Left colon (tissue), 2 donors: ENCODE measurements at regions not wholly inside any gene's neighbourhood (a gene's known extent, or its start where the extent isn't known, plus 50 kb on each side); places are given as distances from the start of the nearest gene placed in this dataset.

Source experiments
- ATAC-seq: fragments of 200-7000 bp; cut with Tn5 transposase; one replicate; pipeline ENCODE4 v1.9.1; 2020; ENCODE audit warnings: mild to moderate bottlenecking, moderate library complexity
- DNase-seq, 2 donors: peaks; one replicate each; pipeline ENCODE4 v3.0.0-alpha.2; 2020
- intact Hi-C, 2 donors: fragments of 100-400 bp; cut with DNase I in 1 of 2; cut with micrococcal nuclease in 1 of 2; formaldehyde crosslinking; loops; one replicate each; pipeline versions ENCODE4 v1.11.2 to v1.14.0; 2022; cut with DNase I, micrococcal nuclease
- donor health status: DM: no; HTN: no; CAD: no.
- donor health status: DM: yes; HTN: yes; CAD: no.

GRCh38 chr4:36489798-36490197 is 208.4 kb downstream of the DTHD1 start:
- intact Hi-C loops, result no loop called here
- ATAC-seq (no peak), DNase-seq (no peak)

GRCh38 chr4:36492041-36492440 is 210.6 kb downstream of the DTHD1 start:
- intact Hi-C loops, result no loop called here
- ATAC-seq (no peak), DNase-seq (no peak)

- ATAC-seq (no peak), DNase-seq (no peak)
- intact Hi-C loops, result no loop called here
Observed at GRCh38 chr4:36492590-36492989, 211.2 kb downstream of the DTHD1 start.

DNA sequence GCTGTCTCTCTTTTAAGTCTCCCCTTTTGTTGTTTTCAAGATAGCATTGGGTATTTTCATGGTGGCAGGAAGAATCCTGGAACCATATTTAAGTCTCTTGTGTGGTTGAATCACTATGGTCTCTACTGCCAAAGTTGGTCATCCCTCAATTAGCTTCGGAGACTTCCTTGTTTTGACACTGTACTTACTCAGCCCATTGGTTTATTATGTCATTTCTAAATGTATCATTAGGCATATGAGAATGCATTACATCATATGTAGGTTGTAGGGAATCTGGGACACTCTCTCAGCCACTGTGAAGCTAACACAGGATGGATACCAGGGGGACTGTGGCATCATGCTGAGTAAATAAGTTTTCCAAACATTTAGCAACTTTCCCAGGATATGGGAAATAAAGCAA is 211.8 kb downstream of the DTHD1 start:
- intact Hi-C loops, result no loop called here
- ATAC-seq (no peak), DNase-seq (no peak)

DNA sequence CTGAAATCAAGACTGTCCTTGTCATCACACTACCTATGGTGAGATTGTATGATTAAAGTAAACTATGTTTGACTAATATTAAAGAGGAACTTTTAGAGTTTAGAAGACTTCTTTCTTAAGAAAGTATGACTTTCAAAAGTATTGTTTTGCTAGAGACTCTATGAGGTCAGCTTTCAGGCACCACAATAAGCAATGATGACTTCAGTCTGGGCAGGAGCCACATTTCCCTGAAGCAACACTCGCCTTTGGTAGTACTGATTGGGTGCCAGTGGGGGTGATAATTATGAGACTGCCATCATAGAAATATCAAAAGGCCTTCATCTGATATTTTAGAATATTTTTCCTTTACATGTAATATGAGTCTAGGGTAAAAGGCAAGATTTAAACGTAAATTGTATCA is 212.6 kb downstream of the DTHD1 start:
- ATAC-seq, result no peak
- intact Hi-C loops, result no loop called here
- no peak for DNase-seq

GRCh38 chr4:36494747-36495146 is 213.3 kb downstream of the DTHD1 start:
- DNase-seq (no peak), ATAC-seq (no peak)
- intact Hi-C loops, result no loop called here

- DNase-seq, result no peak
- ATAC-seq, result no peak
- intact Hi-C loops, result no loop called here
Observed at GRCh38 chr4:36502350-36502749, 220.9 kb downstream of the DTHD1 start.

DNA sequence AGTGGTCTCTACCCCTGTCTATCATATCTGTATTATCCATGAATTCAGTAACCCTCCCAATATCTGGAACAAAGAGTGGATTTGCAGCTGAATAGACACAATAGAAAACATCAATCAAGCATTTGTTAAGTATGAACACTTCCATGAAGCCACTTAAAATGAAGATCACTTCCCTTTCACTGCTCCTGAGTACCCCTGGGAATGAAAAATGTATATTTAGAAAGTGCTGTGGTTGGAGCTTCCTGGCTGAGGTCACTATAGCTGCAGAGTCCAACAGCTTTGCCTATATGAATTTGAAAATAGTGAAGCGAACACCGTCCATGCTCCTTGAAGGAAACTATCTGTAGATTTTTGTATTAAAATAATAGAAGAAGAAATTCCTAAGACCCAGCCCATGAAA is 227.0 kb downstream of the DTHD1 start:
- intact Hi-C loops, result no loop called here
- DNase-seq, result no peak
- ATAC-seq, result no peak

- intact Hi-C loops, result no loop called here
- no peak for ATAC-seq
- no peak for DNase-seq
Observed at GRCh38 chr4:36509845-36510244, 228.4 kb downstream of the DTHD1 start.

- ATAC-seq (no peak), DNase-seq (no peak)
- intact Hi-C loops, result no loop called here
Observed at GRCh38 chr4:36511785-36512184, 230.4 kb downstream of the DTHD1 start.

DNA sequence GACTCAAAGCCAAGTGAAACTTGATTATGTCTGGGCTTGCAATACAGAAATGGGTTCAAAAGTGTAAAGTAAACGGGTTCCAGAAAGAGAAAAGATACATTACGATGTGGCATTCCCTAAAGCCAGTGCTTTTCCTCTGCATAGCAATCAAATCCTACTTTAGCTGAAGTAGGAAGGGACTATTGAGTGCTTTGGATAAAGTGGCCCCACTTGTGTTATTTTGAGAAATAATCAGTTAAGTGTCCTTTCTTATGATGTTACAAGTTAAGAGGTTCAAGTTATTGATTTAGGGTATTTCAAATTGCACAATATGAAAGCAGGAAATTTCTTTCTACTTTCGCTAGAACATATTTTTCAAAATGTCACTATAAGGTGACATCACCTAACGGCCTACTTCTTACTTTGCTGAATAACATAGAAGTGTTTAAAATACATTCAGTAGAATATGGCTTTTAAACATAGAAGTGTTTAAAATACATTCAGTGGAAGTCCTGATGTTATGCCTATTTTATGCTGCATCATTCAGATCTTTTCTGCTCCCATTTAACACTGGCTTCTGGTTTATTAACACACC is 235.2 kb downstream of the DTHD1 start:
- ATAC-seq (no peak), DNase-seq (no peak)
- intact Hi-C loops, result no loop called here

GRCh38 chr4:36523182-36523581 is 241.8 kb downstream of the DTHD1 start:
- DNase-seq, result no peak
- ATAC-seq, result no peak
- intact Hi-C loops, result no loop called here

GRCh38 chr4:36532670-36533379 is 251.4 kb downstream of the DTHD1 start:
- intact Hi-C loops, result no loop called here
- ATAC-seq (no peak), DNase-seq (no peak)

GRCh38 chr4:36533944-36534343 is 252.5 kb downstream of the DTHD1 start:
- intact Hi-C loops, result no loop called here
- ATAC-seq (no peak), DNase-seq (no peak)

DNA sequence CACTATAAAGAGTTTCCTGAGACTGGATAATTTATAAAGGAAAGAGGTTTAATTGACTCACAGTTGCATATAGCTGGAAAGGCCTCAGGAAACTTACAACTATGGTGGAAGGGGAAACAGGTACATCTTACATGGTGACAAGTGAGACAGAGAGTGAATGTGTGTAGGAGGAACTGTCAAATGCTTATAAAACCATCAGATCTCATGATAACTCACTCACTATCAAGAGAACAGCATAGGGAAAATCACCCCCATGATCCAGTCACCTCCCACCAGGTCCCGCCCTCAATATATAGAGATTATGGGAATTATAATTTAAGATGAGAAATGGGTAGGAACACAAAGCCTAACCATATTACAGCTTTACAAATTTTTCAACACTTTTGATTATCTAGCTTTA is 266.0 kb downstream of the DTHD1 start:
- intact Hi-C loops, result no loop called here
- DNase-seq (no peak), ATAC-seq (no peak)

- DNase-seq (no peak), ATAC-seq (no peak)
- intact Hi-C loops, result no loop called here
Observed at GRCh38 chr4:36549252-36549651, 267.8 kb downstream of the DTHD1 start.

DNA sequence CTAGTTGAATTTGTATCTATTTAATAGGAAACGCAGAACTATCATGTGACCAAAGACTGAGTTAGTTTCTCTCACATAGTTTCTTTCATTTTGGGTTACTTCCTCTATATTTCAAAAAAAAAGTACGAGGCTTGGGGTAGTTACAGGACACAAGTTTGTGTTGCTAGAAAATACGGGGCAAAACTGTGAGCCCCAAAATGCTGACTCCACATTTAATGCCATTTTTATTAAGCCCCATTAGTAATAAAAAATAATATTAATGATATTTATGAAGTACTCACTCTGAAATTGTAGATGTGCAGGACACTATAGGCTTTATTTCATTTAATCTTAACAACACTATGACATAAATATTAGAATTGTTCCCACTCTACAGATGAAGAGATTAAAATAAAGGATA is 268.6 kb downstream of the DTHD1 start:
- ATAC-seq, result no peak
- intact Hi-C loops, result no loop called here
- DNase-seq, result no peak

DNA sequence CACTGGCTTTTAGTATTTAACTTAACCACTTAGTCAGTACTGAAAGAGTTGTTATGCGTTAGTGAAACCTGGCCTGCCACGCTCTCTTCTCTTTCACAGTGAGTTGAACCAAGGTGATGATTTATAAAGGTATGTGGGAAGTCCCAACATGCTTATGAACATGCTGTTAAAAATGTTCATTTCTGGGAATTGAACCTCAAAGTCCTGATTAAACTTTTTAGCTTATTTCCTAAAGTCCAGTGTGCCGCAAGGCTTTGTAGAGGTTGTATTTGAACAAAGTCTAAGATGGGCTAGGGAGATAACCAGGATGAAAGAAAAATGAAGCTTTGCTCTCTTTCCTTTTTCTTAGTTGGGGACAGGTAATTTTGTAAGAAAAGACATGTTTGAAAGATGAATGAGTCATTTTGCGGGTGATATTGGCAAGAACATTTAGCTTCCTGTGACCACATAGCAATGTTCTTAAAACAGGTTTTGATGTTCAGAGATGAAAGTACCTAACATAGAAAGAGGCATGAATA is 270.3 kb downstream of the DTHD1 start:
- DNase-seq (no peak), ATAC-seq (no peak)
- intact Hi-C loops, result no loop called here

- DNase-seq (no peak), ATAC-seq (no peak)
- intact Hi-C loops, result no loop called here
Observed at GRCh38 chr4:36553029-36553428, 271.6 kb downstream of the DTHD1 start.

- no peak for ATAC-seq
- intact Hi-C loops, result no loop called here
Observed at GRCh38 chr4:36553453-36553852, 272.0 kb downstream of the DTHD1 start.

DNA sequence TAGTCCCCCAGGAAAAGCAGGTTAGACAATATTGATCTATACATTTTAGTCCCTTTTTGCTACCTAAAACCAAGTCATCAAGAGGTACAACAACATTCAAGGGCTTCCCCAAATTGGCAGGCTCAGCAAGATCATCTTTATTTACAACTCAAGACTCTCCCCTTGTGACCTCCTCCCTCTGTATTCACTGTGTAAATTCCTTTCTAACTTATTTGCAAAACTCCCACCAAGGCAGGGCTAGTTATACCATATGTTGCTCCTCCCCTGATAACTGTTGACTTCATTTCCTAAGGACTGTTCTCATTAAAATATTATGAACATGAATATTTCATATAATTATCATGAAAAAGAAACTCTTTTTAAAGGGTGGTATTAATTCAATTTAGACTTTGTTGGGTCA is 275.6 kb downstream of the DTHD1 start:
- intact Hi-C loops, result no loop called here
- DNase-seq (no peak), ATAC-seq (no peak)

More at GRCh38 chr4:36553453-36553852, 272.0 kb downstream of the DTHD1 start:
- no peak for DNase-seq
